ENCODE measurements at regions not wholly inside any gene's neighbourhood (a gene's known extent, or its start where the extent isn't known, plus 50 kb on each side); places are given as distances from the start of the nearest gene placed in this dataset.

- no peak for DNase-seq
These were observed 882.9 kb downstream of the RPA4 start for GRCh38 chrX:97766501-97767095.

- DNase-seq = no peak
These were observed 903.6 kb downstream of the RPA4 start for GRCh38 chrX:97787311-97787710.

GRCh38 chrX:97787849-97788248 is 904.1 kb downstream of the RPA4 start:
- DNase-seq = no peak

- no peak for DNase-seq
These were observed 907.1 kb downstream of the RPA4 start for GRCh38 chrX:97790850-97791249.

GRCh38 chrX:97797076-97797475 is 913.4 kb downstream of the RPA4 start:
- DNase-seq = no peak

- no peak for DNase-seq
These were observed 922.5 kb downstream of the RPA4 start for GRCh38 chrX:97806238-97806637.

- no peak for DNase-seq
These were observed 923.2 kb downstream of the RPA4 start for GRCh38 chrX:97806946-97807345.

GRCh38 chrX:97820170-97820569 is 936.5 kb downstream of the RPA4 start:
- no peak for DNase-seq

GRCh38 chrX:97828471-97828870 is 944.8 kb downstream of the RPA4 start:
- no peak for DNase-seq

- DNase-seq = no peak
These were observed 952.3 kb downstream of the RPA4 start for GRCh38 chrX:97835969-97836368.

- DNase-seq = no peak
These were observed 958.0 kb downstream of the RPA4 start for GRCh38 chrX:97841544-97842179.

GRCh38 chrX:97842468-97843199 is 958.9 kb downstream of the RPA4 start:
- DNase-seq = no peak

GRCh38 chrX:97843200-97843811 is 959.6 kb downstream of the RPA4 start:
- no peak for DNase-seq

GRCh38 chrX:97844161-97844560 is 960.5 kb downstream of the RPA4 start:
- no peak for DNase-seq

- DNase-seq = no peak
These were observed 961.2 kb downstream of the RPA4 start for GRCh38 chrX:97844943-97845342.

- no peak for DNase-seq
These were observed 961.7 kb downstream of the RPA4 start for GRCh38 chrX:97845451-97845850.

GRCh38 chrX:97846228-97846627 is 962.5 kb downstream of the RPA4 start:
- no peak for DNase-seq

GRCh38 chrX:97846718-97847237 is 963.1 kb downstream of the RPA4 start:
- DNase-seq = no peak

GRCh38 chrX:97847885-97848679 is 964.4 kb downstream of the RPA4 start:
- DNase-seq = no peak

GRCh38 chrX:97849951-97850350 is 966.2 kb downstream of the RPA4 start:
- no peak for DNase-seq

GRCh38 chrX:97850911-97851310 is 967.2 kb downstream of the RPA4 start:
- no peak for DNase-seq

GRCh38 chrX:97854086-97854485 is 970.4 kb downstream of the RPA4 start:
- DNase-seq = no peak

GRCh38 chrX:97858592-97858991 is 974.9 kb downstream of the RPA4 start:
- DNase-seq = no peak

Measured in retina (tissue), 1 donor.